Hematopoietic multipotent progenitor cell treated with erythropoietin and hydrocortisone succinate and interleukin-3 and kit ligand, for 15 days (in vitro differentiated cells): ENCODE measurements at regions not wholly inside any gene's neighbourhood (a gene's known extent, or its start where the extent isn't known, plus 50 kb on each side); places are given as distances from the start of the nearest gene placed in this dataset.

ENCODE experiments used
- DNase-seq: peaks from one replicate; pipeline ENCODE4 v3.0.0-alpha.2; 2015; ENCODE audit warnings: low spot score

DNA sequence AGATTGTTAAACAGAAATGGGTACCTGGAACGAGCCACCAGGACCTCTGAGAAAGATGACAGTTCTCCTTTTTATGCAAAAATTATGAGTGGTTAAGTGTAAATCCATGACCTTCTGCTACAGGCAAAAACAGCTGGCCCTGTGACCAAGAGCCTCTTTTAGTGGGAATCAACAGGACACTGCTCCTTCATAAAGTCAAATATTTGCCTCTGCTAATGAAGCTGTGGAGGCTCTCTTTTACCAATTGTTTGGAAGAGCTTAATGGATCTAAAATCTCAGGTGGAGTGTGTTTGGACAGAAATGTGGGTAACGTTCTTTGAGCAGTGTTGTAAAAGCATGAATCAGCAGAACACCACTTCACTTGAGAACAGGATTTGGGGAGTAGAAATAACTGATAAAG is 117.5 kb upstream of the PCSK2 start:
- no peak for DNase-seq

DNA sequence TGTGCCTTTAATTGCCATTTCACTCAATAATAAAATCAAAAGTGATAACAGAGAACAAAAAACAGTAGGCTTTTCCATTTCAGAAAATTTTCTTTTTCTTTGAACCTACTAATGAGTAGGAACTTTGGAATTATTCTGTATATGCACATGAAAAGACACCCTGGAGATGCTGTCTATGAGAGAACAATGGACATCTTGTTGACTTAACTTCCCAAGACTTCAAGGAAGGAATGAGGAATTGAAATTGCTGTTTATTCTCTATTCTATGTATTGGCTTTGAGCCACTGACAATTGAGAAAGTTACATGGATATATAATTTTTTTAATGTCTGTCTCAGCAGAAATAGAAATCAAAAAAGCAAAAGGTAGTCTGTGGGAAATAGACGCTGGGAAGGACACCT is 98.6 kb upstream of the PCSK2 start:
- no peak for DNase-seq

- no peak for DNase-seq
These were observed 97.8 kb upstream of the PCSK2 start for GRCh38 chr20:17129089-17129488.

DNA sequence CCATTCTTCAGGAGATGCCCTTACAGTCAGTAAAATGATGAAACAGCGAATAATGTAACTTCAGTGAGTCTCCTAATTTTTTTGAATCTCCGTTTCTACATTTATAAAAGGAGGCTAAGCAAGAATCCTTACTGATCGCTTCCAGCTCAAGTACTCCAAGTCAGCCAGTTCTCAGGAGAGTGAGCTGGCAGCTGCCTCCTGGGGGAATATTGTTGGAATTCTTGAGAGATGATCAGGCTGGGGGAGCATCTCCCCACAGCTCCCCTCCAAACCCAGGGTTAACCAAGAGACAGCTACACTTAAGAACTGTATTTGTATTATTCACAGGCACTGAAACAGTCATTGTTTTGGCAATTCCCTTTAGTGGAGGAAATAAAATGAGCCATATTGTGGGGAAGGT is 89.1 kb upstream of the PCSK2 start:
- no peak for DNase-seq

DNA sequence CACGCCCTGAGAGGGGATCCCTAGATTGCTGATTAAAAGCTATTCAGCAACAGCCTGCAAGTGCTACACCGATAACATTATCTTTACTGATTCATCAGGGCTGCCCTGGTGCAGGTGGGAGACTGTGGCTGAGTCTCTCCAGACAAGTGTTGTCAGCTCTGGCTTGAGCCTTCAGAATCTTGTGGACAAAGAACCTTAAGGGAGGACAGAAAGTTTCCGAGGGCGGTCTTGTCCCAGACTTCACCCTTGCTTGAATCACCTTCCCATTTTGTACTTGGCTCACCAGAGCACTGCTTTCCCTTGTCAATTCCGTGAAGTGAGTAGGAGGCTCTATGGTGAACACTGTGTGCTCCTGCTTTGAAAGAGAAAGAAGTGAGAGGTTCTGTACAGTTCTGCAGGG is 88.6 kb upstream of the PCSK2 start:
- no peak for DNase-seq

DNA sequence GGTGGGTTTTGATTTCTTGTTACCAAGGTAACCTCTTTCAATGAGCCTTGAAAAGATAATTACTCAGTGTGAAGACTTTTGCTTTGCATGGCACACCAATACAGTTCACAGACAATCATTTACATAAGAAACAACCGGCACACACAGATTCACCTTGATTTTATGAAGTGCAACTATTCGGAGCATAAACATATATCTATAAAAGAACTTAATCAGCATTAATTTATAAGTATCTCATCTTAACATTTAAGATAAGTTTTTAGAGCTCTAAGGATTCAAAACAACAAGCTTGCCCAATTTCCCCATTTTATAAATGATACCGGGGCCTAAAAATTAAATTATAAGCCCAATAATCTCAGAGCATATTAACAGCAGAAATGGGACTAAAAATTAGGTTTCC is 85.9 kb upstream of the PCSK2 start:
- no peak for DNase-seq

- DNase-seq = no peak
These were observed 85.3 kb upstream of the PCSK2 start for GRCh38 chr20:17141568-17141967.

DNA sequence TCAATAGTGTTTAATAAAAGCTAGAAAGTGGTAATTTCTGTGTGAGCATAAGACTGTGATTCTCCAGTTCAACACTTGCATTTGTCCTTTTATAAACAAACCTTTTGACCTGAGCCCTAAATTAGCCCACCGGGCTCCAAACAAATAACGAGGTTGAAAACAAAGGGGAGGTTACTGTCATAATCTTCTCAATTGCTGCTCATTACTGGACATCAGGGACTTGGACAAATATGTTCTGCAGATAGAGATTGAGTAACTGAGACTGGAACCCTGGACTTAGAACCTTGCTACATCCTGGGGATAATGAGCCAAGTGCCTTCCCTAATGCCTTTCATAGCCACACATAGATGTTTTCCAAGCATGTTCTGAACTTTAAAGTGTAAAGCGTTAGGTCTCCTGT is 84.2 kb upstream of the PCSK2 start:
- no peak for DNase-seq

DNA sequence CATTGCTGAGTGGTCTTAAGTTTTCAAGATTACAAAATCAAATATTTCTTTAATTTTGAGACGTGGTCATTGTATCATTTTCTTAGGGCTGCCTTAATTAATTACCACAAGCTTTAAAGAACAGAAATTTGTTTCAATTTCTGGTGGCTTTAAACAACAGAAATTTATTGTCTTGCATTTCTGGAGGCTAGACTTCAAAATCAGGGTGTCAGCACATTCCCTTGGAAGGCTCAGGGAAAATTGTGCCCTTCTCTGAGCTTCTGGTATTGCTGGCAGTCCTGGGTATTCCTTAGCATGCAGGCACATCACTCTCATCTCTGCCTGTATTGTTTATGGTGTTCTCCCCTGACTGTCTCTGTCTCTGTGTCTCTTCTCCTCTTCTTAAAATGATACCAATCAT is 76.0 kb upstream of the PCSK2 start:
- no peak for DNase-seq

GRCh38 chr20:17155401-17155800 is 71.4 kb upstream of the PCSK2 start:
- DNase-seq = no peak

DNA sequence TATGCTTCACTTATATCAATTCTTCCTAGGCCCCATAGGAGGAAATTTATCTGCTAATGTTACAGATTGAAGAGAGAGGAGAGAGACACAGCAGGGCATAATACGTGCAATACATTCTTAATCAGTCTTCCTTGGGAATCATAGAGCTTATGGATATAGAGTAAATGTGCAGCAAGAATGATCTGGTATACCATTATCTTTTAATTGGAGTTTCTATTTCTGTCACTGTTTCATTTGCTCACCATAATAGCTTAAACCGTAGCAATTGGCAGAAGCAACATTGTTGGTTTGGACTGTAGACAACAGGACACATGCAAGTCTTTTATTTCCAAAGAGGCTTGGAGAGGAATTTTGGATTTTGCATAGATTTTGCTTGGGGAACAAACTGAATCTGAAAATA is 68.1 kb upstream of the PCSK2 start:
- DNase-seq = no peak

DNA sequence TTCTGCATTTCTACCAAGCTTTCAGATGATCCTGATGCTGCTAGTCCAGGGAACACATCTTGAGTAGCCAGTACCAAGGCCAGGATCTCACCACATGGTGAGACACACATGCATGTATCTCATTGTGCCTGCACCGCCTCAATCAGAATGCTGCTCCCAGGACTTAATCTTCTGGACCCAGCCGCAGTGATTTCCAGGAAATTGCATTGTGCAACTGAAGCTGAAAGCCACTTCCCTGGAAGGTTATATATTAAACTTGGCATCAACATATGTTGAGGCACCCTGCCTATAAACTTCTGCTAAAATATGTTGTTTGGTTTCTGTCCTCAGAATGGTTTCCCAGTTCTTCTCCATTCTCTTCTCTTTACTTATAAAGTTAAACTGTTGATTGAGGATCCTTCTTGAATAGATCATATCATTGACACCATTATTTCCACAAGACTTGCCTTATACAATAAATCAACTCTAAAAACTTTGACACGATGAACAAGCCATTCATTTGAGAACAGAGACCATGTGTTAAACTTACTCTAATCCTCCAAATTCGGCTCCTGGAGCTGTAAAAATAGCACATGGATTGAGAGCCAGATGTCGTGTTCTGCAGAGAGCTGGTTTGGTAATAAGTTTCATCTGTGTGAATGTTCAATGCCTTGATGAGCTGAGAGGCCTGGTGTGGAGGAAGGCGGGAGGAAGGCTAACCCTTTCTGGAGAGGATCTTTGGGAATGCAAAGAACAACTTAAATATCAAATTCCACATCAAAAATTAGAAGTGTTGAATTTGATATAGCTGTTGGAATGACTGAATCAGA is 65.0 kb upstream of the PCSK2 start:
- DNase-seq = no peak

DNA sequence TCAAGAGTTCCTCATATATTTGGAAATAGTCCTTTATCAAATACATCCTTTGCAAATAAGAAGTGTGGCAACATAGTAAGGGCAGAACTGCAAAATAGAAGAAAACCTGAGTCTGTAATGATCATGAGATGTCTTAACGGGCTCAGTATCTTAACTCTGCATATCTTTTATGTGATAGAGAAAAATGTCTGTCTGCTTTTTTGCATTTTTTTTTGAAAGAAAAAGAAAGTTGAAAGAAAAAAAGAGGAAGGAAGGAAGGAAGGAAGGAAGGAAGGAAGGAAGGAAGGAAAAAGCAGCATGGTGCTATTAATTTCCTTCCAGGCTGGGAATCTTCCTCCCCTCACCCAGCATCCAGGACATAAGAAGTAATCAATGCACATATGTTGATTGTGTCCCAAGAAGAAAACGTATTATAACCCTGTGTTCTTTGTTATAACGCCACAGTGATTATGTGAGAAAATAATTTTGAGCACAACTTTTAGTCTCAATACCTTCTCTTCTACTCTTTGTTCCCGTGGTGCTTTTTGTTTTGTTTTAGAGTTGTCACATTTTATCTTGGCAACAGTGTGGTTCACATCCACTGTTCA is 58.7 kb upstream of the PCSK2 start:
- DNase-seq = no peak

- DNase-seq = no peak
These were observed 57.2 kb upstream of the PCSK2 start for GRCh38 chr20:17169585-17170136.

- DNase-seq = no peak
These were observed 55.0 kb upstream of the PCSK2 start for GRCh38 chr20:17171746-17172280.

DNA sequence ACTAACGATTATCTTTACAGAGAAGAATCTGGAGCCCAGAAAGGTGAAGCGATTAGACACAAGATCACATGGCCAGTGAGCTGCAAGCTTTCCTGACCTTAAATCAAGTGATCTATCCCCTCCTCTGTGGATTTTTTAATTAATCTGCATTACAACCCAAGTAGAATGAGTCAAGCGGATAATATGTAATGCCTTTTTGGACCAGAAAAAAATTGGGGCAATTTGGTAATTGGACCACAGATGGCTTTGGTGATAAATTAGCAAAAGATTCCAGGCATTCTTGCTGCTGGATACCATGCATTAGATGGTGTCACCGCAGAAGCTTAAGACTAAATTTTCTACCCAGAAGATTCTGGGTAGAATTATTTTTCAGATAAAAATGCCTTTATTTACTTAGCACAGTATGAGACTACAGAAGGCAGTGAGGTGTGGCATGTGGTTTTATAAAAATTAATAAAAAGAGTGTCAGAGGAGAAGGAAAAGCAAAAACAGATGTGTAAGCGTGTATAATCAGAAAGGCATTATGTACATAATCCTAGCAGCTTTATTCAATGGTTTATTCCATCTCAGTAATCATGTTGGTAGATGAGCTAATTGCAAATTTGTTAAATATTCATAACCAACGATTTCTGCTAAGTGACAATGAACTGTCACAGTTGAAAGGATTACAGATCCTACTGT is 53.9 kb upstream of the PCSK2 start:
- no peak for DNase-seq
